Right lobe of liver (tissue), 6 donors: ENCODE measurements at regions not wholly inside any gene's neighbourhood (a gene's known extent, or its start where the extent isn't known, plus 50 kb on each side); places are given as distances from the start of the nearest gene placed in this dataset.
A peak's percentile ranks its signal among the peaks of the same experiment; 100 is the strongest.

ENCODE experiments used
- ATAC-seq, 4 donors: fragments of 200-7000 bp; cut with Tn5 transposase; one replicate each; pipeline ENCODE4 v1.9.1; 2020; ENCODE audit warnings: mild to moderate bottlenecking in 4 of 4, moderate library complexity in 4 of 4
- DNase-seq, 3 donors: peaks; one replicate each; pipeline ENCODE4 v3.0.0-alpha.2; 2020
- H3K27ac ChIP-seq, 3 donors: fragments of 200-600 bp; one replicate each; pipeline ENCODE4 v1.8.0; 2022
- H3K27me3 ChIP-seq, 2 donors: fragments of 200-600 bp; one replicate each; pipeline ENCODE4 v1.8.0; 2022
- H3K36me3 ChIP-seq, 4 donors: fragments of 200-600 bp; sonication (generic) in 1 of 4; one replicate each; pipeline versions ENCODE4 v1.5.1 to v1.8.0; 2017 to 2022; ENCODE audit warnings: control low read depth in 1 of 4
- H3K4me1 ChIP-seq, 4 donors: fragments of 200-600 bp; sonication (generic) in 1 of 4; one replicate each; pipeline versions ENCODE4 v1.5.1 to v1.8.0; 2017 to 2022; ENCODE audit warnings: control low read depth in 1 of 4
- H3K4me3 ChIP-seq, 3 donors: fragments of 200-600 bp; one replicate each; pipeline ENCODE4 v1.8.0; 2022
- H3K9me3 ChIP-seq, 4 donors: fragments of 200-600 bp; sonication (generic) in 1 of 4; one replicate each; pipeline versions ENCODE4 v1.5.1 to v1.8.0; 2017 to 2022; ENCODE audit warnings: control low read depth in 1 of 4
- POLR2A ChIP-seq: fragments of 450-650 bp; IDR thresholded peaks from one replicate; pipeline ENCODE4 v1.6.1; 2017; ENCODE audit warnings: antibody characterized with exemption, mild to moderate bottlenecking
- WGBS: methylation state at CpG from one replicate; pipeline ENCODE4 v1.1.6; 2018; ENCODE audit warnings: low coverage, low lambda C conversion rate; ENCODE audit not compliant: insufficient coverage; ENCODE audit errors: missing lambda C conversion rate; 5-methylcytosine and 5-hydroxymethylcytosine counted together
- intact Hi-C, 2 donors: fragments of 100-400 bp; cut with DNase I; formaldehyde crosslinking; loops; one replicate each; pipeline versions ENCODE4 v1.11.2 to v1.14.1; 2022
- TF ChIP-seq, protein P1 (sequence below), 4 donors: fragments of 200-600 bp in 3 of 4; fragments of 450-650 bp in 1 of 4; IDR thresholded peaks; one replicate each; pipeline versions ENCODE4 v1.5.1 to v1.8.0; 2016 to 2022; ENCODE audit warnings: antibody characterized with exemption in 4 of 4, mild to moderate bottlenecking in 2 of 4
- donor health status: DM: no; HTN: yes; CAD: no.
- donor health status: DM: no; HTN: no; CAD: no.
- donor health status: DM: no; HTN: no; CAD: no.
- donor health status: DM: no; HTN: yes; CAD: no.
- donor health status: DM: no; HTN: yes; CAD: no.

DNA sequence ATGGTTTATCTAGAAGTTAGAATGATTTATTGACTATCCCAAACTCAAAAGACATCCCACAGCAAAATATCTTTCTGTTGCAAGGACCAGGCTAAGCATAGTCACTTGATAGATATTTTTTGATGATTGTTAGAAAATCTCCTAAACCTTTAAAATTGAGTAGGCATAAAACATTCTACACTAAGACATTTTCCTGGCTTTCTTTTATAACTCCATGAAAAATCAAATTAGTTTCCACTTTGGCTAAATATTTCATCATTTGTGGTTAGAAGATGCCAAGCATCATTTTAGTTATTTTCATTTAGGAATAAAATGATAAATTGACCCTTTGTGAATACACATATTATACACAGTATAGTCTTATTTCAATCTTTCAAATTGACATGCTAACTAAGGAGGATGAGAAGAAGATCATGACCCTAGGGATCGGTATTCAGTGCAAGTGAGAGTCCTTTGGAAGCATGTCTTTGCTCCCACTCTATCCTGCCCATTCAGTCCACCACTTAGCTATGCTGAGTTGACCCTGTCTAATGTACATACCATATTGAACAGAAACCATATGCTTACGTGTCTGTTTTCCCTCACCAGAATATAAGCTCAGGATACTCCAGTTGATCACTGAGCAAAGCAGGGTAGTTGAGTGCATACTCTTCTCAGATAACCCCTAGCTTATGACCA is 136.6 kb upstream of the OTUD4 start:
- no peak for ATAC-seq
- TF ChIP-seq, protein P1, sequence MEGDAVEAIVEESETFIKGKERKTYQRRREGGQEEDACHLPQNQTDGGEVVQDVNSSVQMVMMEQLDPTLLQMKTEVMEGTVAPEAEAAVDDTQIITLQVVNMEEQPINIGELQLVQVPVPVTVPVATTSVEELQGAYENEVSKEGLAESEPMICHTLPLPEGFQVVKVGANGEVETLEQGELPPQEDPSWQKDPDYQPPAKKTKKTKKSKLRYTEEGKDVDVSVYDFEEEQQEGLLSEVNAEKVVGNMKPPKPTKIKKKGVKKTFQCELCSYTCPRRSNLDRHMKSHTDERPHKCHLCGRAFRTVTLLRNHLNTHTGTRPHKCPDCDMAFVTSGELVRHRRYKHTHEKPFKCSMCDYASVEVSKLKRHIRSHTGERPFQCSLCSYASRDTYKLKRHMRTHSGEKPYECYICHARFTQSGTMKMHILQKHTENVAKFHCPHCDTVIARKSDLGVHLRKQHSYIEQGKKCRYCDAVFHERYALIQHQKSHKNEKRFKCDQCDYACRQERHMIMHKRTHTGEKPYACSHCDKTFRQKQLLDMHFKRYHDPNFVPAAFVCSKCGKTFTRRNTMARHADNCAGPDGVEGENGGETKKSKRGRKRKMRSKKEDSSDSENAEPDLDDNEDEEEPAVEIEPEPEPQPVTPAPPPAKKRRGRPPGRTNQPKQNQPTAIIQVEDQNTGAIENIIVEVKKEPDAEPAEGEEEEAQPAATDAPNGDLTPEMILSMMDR (IDR thresholded peaks at IDR 0.05) = no peak
- no peak for TF ChIP-seq POLR2A
- H3K4me1 ChIP-seq = no peaks in the 10 kb centered on the region
- H3K27me3 ChIP-seq = no peaks in the 10 kb centered on the region
- no peaks in the 10 kb centered on the region for H3K9me3 ChIP-seq
- no peak for DNase-seq
- H3K27ac ChIP-seq = no peak overlapping the region
- intact Hi-C loops = no loop called here
- WGBS = 77% methylated on average over 2 of the region's 2 CpGs
- no peak overlapping the region for H3K4me3 ChIP-seq
- H3K36me3 ChIP-seq = no peaks in the 10 kb centered on the region

DNA sequence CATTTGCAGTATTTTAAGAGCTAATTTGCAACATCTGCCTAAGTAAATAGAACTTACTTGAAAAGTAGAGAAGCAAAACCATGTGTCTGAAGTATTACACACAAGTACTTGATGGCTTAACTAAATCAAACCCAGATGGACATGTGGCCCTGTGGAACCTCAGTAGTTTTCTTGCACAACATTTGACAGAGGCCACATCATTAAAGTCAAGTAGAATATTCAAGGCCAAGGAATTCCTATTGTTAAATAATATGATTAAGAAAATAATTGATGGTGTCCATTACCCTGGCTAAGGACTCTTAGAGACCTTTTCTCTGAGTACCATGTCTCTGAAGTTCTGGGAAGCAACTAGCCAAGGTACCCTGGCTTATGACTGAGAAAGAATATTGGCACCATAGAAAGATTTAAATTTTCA is 135.4 kb upstream of the OTUD4 start:
- Histone ChIP-seq H3K36me3 (no peaks in the 10 kb centered on the region), H3K9me3 (no peaks in the 10 kb centered on the region), H3K4me3 (no peak overlapping the region), H3K4me1 (no peaks in the 10 kb centered on the region), H3K27me3 (no peaks in the 10 kb centered on the region), H3K27ac (no peak overlapping the region)
- TF ChIP-seq POLR2A = no peak
- TF ChIP-seq, protein P1 (IDR thresholded peaks at IDR 0.05) = no peak
- intact Hi-C loops = no loop called here
- DNase-seq (no peak), ATAC-seq (no peak)

DNA sequence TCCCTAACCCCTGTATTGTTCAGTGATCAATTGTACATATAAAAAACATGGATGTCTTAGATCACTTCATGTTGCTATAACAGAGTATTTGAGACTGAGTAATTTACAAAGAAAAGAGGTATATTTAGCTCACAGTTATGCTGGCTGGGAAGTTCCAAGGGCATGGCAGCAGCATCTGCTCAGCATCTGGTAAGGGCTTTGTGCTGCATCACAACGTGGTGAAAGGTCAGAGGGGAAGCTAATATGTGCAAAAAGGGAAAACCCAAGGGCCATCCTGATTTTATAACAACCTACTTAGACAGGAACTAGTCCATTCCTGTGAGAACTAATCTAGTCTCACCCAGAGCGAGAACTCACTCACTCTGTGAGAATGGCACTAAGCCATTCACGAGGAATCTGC is 128.2 kb upstream of the OTUD4 start:
- 63% methylated on average over 3 of the region's 3 CpGs for WGBS
- Histone ChIP-seq H3K27ac (no peak overlapping the region), H3K4me3 (no peak overlapping the region), H3K4me1 (no peaks in the 10 kb centered on the region), H3K9me3 (no peaks in the 10 kb centered on the region), H3K36me3 (no peaks in the 10 kb centered on the region), H3K27me3 (no peaks in the 10 kb centered on the region)
- TF ChIP-seq, protein P1 (IDR thresholded peaks at IDR 0.05) = no peak
- TF ChIP-seq POLR2A = no peak
- DNase-seq (no peak), ATAC-seq (no peak)
- intact Hi-C loops = no loop called here

DNA sequence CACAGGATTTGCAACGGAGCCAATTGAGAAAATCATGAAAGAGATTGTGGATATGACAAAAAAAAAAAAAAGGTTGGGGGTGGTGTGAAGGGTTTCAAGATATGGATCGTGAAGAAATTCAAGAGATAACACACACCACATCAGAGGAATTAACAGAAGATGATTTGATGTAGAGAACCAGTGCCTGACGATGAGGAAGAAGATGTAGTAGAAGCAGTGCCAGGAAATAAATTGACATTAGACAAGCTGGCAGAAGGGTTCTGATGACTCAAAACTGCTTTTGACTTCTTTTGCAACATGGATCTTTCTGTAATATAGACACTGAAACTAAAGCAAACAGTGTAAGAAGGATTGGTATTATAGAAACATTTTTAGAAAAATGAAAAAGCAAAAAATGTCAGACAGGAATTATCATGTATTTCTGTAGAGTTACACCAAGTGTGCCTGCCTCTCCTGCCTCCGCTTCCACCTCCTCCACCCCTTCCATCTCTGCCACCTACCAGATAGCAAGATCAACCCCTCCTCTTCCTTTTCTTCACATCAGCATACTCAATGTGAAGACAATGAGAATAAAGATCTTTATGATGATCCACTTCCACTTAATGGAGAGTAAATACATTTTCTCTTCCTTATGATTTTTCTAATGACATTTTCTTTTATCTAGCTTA is 127.5 kb upstream of the OTUD4 start:
- no peak overlapping the region for H3K27ac ChIP-seq
- no peaks in the 10 kb centered on the region for H3K36me3 ChIP-seq
- intact Hi-C loops = no loop called here
- peak in 1 of 4 donors; percentile 53 for ATAC-seq
- no peaks in the 10 kb centered on the region for H3K4me1 ChIP-seq
- no peak for DNase-seq
- no peak overlapping the region for H3K4me3 ChIP-seq
- WGBS = 80% methylated on average over 4 of the region's 4 CpGs
- no peaks in the 10 kb centered on the region for H3K9me3 ChIP-seq
- H3K27me3 ChIP-seq = no peaks in the 10 kb centered on the region
- TF ChIP-seq, protein P1 (IDR thresholded peaks at IDR 0.05) = no peak
- TF ChIP-seq POLR2A = no peak
